Mammary epithelial cell (primary cell): ENCODE measurements at regions not wholly inside any gene's neighbourhood (a gene's known extent, or its start where the extent isn't known, plus 50 kb on each side); places are given as distances from the start of the nearest gene placed in this dataset.

Experiments
- CTCF ChIP-seq, 2 donors: IDR thresholded peaks in 1 of 2; conservative IDR thresholded peaks in 1 of 2; 2 replicates each; pipeline ENCODE4 v1.5.1; 2011 to 2012; ENCODE audit warnings: inconsistent platforms in 2 of 2, low read length in 2 of 2, mild to moderate bottlenecking in 2 of 2, control low read depth in 1 of 2, low read depth in 1 of 2; ENCODE audit not compliant: insufficient read depth in 1 of 2; ENCODE audit errors: extremely low read depth in 1 of 2
- EZH2 ChIP-seq: IDR thresholded peaks from 2 replicates; pipeline ENCODE4 v1.6.1; 2012; ENCODE audit warnings: low read length, inconsistent platforms, borderline replicate concordance

DNA sequence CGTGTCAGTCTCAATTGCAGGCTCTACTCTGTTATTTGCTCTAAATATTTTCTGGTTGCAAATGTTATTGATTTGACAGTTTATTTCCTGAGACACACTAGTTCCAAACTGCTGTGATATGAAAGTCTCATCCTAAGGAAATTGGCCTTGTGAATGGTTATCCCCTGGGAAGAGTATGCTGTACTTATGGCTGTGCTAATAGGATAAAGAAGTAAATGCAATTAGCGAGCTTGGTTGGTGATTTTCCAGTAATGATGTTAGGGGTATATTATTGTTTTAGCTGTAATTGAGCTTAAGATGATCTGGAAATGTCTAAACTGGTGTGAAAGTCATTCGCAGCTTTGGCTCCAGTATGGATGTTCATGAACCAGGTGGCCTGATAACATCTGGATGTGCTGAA, 197.9 kb downstream of the SUDS3 start:
- no peak for TF ChIP-seq CTCF (conservative IDR thresholded peaks at IDR 0.05 in 1 of 2, IDR thresholded peaks at IDR 0.05 in 1 of 2; ENCODE audit: extremely low read depth in 1 of 2, insufficient read depth in 1 of 2, low read depth in 1 of 2, low read length in 2 of 2)
- TF ChIP-seq EZH2, result no peak
